ENCODE measurements at regions not wholly inside any gene's neighbourhood (a gene's known extent, or its start where the extent isn't known, plus 50 kb on each side); places are given as distances from the start of the nearest gene placed in this dataset.

- no peak for TF ChIP-seq TAF1 (IDR thresholded peaks at IDR 0.05; ENCODE audit: low read depth)
- TF ChIP-seq CEBPB (IDR thresholded peaks at IDR 0.05): no peak
- TF ChIP-seq NFIC (IDR thresholded peaks at IDR 0.05): no peak
- TF ChIP-seq FOXM1 (IDR thresholded peaks at IDR 0.05; ENCODE audit: borderline replicate concordance, low read depth): no peak
- TF ChIP-seq, protein P1, sequence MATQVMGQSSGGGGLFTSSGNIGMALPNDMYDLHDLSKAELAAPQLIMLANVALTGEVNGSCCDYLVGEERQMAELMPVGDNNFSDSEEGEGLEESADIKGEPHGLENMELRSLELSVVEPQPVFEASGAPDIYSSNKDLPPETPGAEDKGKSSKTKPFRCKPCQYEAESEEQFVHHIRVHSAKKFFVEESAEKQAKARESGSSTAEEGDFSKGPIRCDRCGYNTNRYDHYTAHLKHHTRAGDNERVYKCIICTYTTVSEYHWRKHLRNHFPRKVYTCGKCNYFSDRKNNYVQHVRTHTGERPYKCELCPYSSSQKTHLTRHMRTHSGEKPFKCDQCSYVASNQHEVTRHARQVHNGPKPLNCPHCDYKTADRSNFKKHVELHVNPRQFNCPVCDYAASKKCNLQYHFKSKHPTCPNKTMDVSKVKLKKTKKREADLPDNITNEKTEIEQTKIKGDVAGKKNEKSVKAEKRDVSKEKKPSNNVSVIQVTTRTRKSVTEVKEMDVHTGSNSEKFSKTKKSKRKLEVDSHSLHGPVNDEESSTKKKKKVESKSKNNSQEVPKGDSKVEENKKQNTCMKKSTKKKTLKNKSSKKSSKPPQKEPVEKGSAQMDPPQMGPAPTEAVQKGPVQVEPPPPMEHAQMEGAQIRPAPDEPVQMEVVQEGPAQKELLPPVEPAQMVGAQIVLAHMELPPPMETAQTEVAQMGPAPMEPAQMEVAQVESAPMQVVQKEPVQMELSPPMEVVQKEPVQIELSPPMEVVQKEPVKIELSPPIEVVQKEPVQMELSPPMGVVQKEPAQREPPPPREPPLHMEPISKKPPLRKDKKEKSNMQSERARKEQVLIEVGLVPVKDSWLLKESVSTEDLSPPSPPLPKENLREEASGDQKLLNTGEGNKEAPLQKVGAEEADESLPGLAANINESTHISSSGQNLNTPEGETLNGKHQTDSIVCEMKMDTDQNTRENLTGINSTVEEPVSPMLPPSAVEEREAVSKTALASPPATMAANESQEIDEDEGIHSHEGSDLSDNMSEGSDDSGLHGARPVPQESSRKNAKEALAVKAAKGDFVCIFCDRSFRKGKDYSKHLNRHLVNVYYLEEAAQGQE (IDR thresholded peaks at IDR 0.05; ENCODE audit: low read depth): no peak
- no peak for TF ChIP-seq EGR1 (IDR thresholded peaks at IDR 0.05)
- TF ChIP-seq ZBTB7A (IDR thresholded peaks at IDR 0.05; ENCODE audit: low read depth): no peak
- TF ChIP-seq TCF12 (IDR thresholded peaks at IDR 0.05; ENCODE audit: low read depth): no peak
- TF ChIP-seq, protein P2, sequence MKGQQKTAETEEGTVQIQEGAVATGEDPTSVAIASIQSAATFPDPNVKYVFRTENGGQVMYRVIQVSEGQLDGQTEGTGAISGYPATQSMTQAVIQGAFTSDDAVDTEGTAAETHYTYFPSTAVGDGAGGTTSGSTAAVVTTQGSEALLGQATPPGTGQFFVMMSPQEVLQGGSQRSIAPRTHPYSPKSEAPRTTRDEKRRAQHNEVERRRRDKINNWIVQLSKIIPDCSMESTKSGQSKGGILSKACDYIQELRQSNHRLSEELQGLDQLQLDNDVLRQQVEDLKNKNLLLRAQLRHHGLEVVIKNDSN (IDR thresholded peaks at IDR 0.05): no peak
- no peak for TF ChIP-seq YY1 (IDR thresholded peaks at IDR 0.05; ENCODE audit: low read depth)
- TF ChIP-seq, protein P3, sequence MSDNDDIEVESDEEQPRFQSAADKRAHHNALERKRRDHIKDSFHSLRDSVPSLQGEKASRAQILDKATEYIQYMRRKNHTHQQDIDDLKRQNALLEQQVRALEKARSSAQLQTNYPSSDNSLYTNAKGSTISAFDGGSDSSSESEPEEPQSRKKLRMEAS (IDR thresholded peaks at IDR 0.05): no peak
- TF ChIP-seq CREB1 (IDR thresholded peaks at IDR 0.05; ENCODE audit: low read depth): no peak
- TF ChIP-seq TEAD4 (IDR thresholded peaks at IDR 0.05): no peak
- TF ChIP-seq RAD21 (IDR thresholded peaks at IDR 0.05; ENCODE audit: low read depth): no peak
These were observed 258.4 kb upstream of the TENM4 start for GRCh38 chr11:79699246-79699645.

DNA sequence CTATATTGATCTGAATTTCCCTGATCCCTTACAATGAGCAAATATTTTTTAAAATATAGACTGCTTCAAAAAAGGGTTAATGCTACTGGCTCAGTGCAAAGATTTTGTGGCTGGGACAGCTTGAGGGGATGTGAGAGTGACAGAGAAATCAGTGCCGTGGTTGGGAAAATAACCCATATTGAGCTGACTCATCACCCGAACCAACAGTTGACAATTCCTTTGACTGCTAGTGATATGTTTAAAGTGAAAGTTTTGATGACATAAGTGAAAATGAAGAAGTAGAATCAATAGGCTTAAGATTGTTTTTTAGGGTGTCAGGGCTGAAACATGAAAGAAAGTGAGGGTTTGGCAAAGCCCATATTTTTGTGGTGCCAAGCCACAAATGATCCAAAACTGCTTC is 257.1 kb upstream of the TENM4 start:
- no peak for TF ChIP-seq NFIC (IDR thresholded peaks at IDR 0.05)

DNA sequence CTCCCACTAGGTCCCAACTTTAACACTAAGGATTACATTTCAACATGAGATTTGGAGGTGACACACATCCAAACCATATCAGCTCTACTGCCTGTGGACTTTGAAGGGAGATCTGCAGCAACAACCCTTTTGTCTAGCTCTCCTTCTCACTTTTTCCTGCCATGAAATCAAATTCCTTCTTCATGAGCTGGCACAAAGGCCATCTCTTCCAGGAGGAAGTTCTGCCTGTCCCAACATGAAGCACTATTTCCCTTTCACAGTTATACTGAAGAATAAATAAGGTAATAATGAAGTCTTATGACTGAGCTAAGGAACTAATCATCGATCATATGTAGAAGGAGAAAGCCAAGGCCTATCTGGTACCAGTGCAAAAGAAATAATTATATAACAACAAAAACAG is 253.5 kb upstream of the TENM4 start:
- TF ChIP-seq TAF1 (IDR thresholded peaks at IDR 0.05; ENCODE audit: low read depth): no peak
- TF ChIP-seq TEAD4 (IDR thresholded peaks at IDR 0.05): no peak
- TF ChIP-seq TCF12 (IDR thresholded peaks at IDR 0.05; ENCODE audit: low read depth): no peak
- TF ChIP-seq CEBPB (IDR thresholded peaks at IDR 0.05): no peak
- TF ChIP-seq, protein P3 (IDR thresholded peaks at IDR 0.05): no peak
- TF ChIP-seq, protein P1 (IDR thresholded peaks at IDR 0.05; ENCODE audit: low read depth): no peak
- TF ChIP-seq, protein P2 (IDR thresholded peaks at IDR 0.05): no peak
- no peak for TF ChIP-seq RAD21 (IDR thresholded peaks at IDR 0.05; ENCODE audit: low read depth)
- TF ChIP-seq FOXM1 (IDR thresholded peaks at IDR 0.05; ENCODE audit: borderline replicate concordance, low read depth): no peak
- TF ChIP-seq EGR1 (IDR thresholded peaks at IDR 0.05): no peak
- TF ChIP-seq ZBTB7A (IDR thresholded peaks at IDR 0.05; ENCODE audit: low read depth): no peak
- no peak for TF ChIP-seq EP300 (IDR thresholded peaks at IDR 0.05; ENCODE audit: borderline replicate concordance)
- TF ChIP-seq CREB1 (IDR thresholded peaks at IDR 0.05; ENCODE audit: low read depth): no peak
- TF ChIP-seq NFIC (IDR thresholded peaks at IDR 0.05): no peak
- TF ChIP-seq YY1 (IDR thresholded peaks at IDR 0.05; ENCODE audit: low read depth): no peak

DNA sequence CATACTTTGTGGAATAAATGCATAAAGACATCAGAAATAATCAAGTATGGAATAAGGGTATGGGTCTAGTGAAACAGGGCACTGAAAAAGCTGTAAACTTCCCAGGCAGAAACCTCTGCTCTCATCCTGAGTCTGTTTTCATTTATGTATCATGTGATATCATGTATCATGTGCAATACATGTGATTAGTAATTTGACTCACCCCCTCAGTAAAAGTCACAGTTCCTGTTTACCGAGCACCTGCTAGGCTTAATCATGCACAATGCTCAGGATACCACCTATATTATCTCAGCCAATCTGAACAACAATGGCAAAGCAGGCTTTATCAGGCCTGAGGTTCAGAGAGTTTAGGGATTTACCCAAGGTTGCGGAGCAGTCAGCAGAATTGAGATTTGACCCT is 250.6 kb upstream of the TENM4 start:
- TF ChIP-seq EGR1 (IDR thresholded peaks at IDR 0.05) (no peak), NFIC (IDR thresholded peaks at IDR 0.05) (no peak), CEBPB (IDR thresholded peaks at IDR 0.05) (no peak), CREB1 (IDR thresholded peaks at IDR 0.05; ENCODE audit: low read depth) (no peak), ZBTB7A (IDR thresholded peaks at IDR 0.05; ENCODE audit: low read depth) (no peak), YY1 (IDR thresholded peaks at IDR 0.05; ENCODE audit: low read depth) (no peak), FOXM1 (IDR thresholded peaks at IDR 0.05; ENCODE audit: borderline replicate concordance, low read depth) (no peak), TCF12 (IDR thresholded peaks at IDR 0.05; ENCODE audit: low read depth) (no peak), EP300 (IDR thresholded peaks at IDR 0.05; ENCODE audit: borderline replicate concordance) (no peak), RAD21 (IDR thresholded peaks at IDR 0.05; ENCODE audit: low read depth) (no peak), TEAD4 (IDR thresholded peaks at IDR 0.05) (no peak), TAF1 (IDR thresholded peaks at IDR 0.05; ENCODE audit: low read depth) (no peak)
- TF ChIP-seq, protein P1 (IDR thresholded peaks at IDR 0.05; ENCODE audit: low read depth): no peak
- TF ChIP-seq, protein P2 (IDR thresholded peaks at IDR 0.05): no peak
- TF ChIP-seq, protein P3 (IDR thresholded peaks at IDR 0.05): no peak

All from Ishikawa (cell line).